ENCODE measurements at regions not wholly inside any gene's neighbourhood (a gene's known extent, or its start where the extent isn't known, plus 50 kb on each side); places are given as distances from the start of the nearest gene placed in this dataset.

DNA sequence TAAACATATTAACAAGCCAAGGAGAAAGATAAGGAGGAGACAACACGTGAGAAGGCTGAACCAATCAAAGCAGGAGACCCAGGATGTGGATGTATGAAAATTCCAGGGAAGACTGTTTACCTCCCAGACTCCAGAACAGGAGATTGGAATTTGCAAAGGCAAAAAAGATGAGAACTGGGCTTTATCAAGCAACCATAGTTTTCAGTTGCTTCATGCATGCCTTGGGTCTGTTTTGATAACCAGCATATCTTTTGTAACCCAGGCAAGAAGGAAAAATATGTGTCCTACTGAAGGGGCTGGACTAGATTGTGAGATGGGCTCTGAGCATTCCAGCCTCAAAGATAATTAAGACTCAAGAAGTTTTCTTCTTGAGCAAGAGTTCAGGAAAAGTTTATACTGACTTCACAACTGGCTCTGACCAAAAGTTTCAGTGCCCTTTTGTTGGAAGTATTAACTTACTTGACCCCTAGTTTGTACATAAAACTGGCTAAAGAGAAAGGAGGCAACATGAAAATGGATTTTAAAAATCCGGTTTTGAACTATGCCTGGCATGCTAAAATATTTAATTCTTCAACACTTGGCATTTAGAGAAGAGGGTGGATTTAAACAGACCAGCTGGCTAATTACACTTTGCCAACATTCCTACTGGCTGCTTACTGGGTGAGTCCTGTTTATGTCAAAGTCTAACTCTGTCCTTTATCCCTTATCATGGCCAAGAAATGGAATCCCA, 79.3 kb upstream of the CD28 start:
- TF ChIP-seq, protein P1, sequence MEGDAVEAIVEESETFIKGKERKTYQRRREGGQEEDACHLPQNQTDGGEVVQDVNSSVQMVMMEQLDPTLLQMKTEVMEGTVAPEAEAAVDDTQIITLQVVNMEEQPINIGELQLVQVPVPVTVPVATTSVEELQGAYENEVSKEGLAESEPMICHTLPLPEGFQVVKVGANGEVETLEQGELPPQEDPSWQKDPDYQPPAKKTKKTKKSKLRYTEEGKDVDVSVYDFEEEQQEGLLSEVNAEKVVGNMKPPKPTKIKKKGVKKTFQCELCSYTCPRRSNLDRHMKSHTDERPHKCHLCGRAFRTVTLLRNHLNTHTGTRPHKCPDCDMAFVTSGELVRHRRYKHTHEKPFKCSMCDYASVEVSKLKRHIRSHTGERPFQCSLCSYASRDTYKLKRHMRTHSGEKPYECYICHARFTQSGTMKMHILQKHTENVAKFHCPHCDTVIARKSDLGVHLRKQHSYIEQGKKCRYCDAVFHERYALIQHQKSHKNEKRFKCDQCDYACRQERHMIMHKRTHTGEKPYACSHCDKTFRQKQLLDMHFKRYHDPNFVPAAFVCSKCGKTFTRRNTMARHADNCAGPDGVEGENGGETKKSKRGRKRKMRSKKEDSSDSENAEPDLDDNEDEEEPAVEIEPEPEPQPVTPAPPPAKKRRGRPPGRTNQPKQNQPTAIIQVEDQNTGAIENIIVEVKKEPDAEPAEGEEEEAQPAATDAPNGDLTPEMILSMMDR (conservative IDR thresholded peaks at IDR 0.05; ENCODE audit: low read depth, low read length), result no peak
- TF ChIP-seq EZH2 (IDR thresholded peaks at IDR 0.05; ENCODE audit: borderline replicate concordance, low read depth, low read length, poor library complexity, severe bottlenecking), result no peak
